ENCODE measurements at regions not wholly inside any gene's neighbourhood (a gene's known extent, or its start where the extent isn't known, plus 50 kb on each side); places are given as distances from the start of the nearest gene placed in this dataset.

DNA sequence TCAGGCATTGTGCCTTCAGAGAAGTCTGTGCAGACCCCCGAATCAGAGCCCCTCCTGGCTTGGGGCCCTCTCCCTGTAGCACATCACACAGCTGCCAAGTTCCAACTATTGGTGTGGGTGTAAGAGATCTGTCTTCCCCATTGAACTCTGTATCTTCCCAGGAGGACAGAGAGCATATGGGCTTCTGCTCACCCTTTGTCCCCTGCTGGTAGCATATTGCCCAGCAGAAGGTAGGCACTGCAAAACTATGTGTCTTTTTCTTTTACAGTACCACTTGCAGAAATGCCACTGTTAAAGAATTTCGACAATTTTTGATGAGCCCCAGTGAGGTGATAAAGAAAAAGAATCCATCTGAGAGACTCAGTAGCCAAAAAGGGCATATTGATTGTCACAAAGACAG, 59.6 kb downstream of the NPY start:
- TF ChIP-seq, protein P1, sequence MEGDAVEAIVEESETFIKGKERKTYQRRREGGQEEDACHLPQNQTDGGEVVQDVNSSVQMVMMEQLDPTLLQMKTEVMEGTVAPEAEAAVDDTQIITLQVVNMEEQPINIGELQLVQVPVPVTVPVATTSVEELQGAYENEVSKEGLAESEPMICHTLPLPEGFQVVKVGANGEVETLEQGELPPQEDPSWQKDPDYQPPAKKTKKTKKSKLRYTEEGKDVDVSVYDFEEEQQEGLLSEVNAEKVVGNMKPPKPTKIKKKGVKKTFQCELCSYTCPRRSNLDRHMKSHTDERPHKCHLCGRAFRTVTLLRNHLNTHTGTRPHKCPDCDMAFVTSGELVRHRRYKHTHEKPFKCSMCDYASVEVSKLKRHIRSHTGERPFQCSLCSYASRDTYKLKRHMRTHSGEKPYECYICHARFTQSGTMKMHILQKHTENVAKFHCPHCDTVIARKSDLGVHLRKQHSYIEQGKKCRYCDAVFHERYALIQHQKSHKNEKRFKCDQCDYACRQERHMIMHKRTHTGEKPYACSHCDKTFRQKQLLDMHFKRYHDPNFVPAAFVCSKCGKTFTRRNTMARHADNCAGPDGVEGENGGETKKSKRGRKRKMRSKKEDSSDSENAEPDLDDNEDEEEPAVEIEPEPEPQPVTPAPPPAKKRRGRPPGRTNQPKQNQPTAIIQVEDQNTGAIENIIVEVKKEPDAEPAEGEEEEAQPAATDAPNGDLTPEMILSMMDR (conservative IDR thresholded peaks at IDR 0.05), result no peak
- TF ChIP-seq ZFX (IDR thresholded peaks at IDR 0.05), result no peak

All from C4-2B (cell line).